ENCODE measurements at regions not wholly inside any gene's neighbourhood (a gene's known extent, or its start where the extent isn't known, plus 50 kb on each side); places are given as distances from the start of the nearest gene placed in this dataset.

- TF ChIP-seq RBBP5 (IDR thresholded peaks at IDR 0.05; ENCODE audit: borderline replicate concordance, low read depth, low read length) (no peak), MAFK (IDR thresholded peaks at IDR 0.05; ENCODE audit: low read depth, low read length) (no peak), ATF2 (IDR thresholded peaks at IDR 0.05; ENCODE audit: low read length) (no peak), CTCF (IDR thresholded peaks at IDR 0.05; ENCODE audit: control extremely low read depth in 1 of 3, insufficient read depth in 1 of 3, low read depth in 1 of 3, low read length in 3 of 3) (no peak), EZH2 (IDR thresholded peaks at IDR 0.05; ENCODE audit: low read depth, low read length, severe bottlenecking) (no peak), TAF1 (IDR thresholded peaks at IDR 0.05; ENCODE audit: low read depth, low read length) (no peak), POLR2AphosphoS5 (IDR thresholded peaks at IDR 0.05; ENCODE audit: low read depth, low read length) (no peak), YY1 (IDR thresholded peaks at IDR 0.05; ENCODE audit: low read depth, low read length) (no peak), KDM5A (IDR thresholded peaks at IDR 0.05; ENCODE audit: low read length) (no peak)
These were observed 410.3 kb upstream of the RGMB start for GRCh38 chr5:98363157-98363556.

Measured in H1 (cell line).